BLaER1 treated with 17β-estradiol and CSF1 and Interleukin-3, amounts not matched to agents 10 nM and 100 nM (cell line): ENCODE measurements at regions not wholly inside any gene's neighbourhood (a gene's known extent, or its start where the extent isn't known, plus 50 kb on each side); places are given as distances from the start of the nearest gene placed in this dataset.
"Not testable (repeated sequence)": the region's sequence is repeated elsewhere in the genome, so short reads cannot be mapped to it uniquely, and the experiment has no call there.

Source experiments
- H3K27ac ChIP-seq, 11 experiments: shearing (Covaris generic); formaldehyde crosslinking; 2 replicates each; pipeline ENCODE4 v1.8.1; 2022
- H3K27me3 ChIP-seq, 11 experiments: shearing (Covaris generic); formaldehyde crosslinking; 2 replicates each; pipeline ENCODE4 v1.8.1; 2022
- H3K36me3 ChIP-seq, 11 experiments: shearing (Covaris generic); formaldehyde crosslinking; 2 replicates each; pipeline ENCODE4 v1.8.1; 2022
- H3K4me1 ChIP-seq, 10 experiments: shearing (Covaris generic); formaldehyde crosslinking; 2 replicates each; pipeline ENCODE4 v1.8.1; 2022
- H3K4me2 ChIP-seq, 11 experiments: shearing (Covaris generic); formaldehyde crosslinking; 2 replicates each; pipeline ENCODE4 v1.8.1; 2022
- H3K4me3 ChIP-seq, 10 experiments: shearing (Covaris generic); formaldehyde crosslinking; 2 replicates each; pipeline ENCODE4 v1.8.1; 2022
- H3K9ac ChIP-seq, 11 experiments: shearing (Covaris generic); formaldehyde crosslinking; 2 replicates each; pipeline ENCODE4 v1.8.1; 2022
- H3K9me3 ChIP-seq, 11 experiments: shearing (Covaris generic); formaldehyde crosslinking; replicated peaks in 1 of 11; 2 replicates each; pipeline ENCODE4 v1.8.1; 2022
- H4K20me1 ChIP-seq, 11 experiments: shearing (Covaris generic); formaldehyde crosslinking; 2 replicates each; pipeline ENCODE4 v1.8.1; 2022
- Cebpa-rat ChIP-seq, 11 experiments: shearing (Covaris generic); IDR thresholded peaks; 2 replicates each; pipeline ENCODE4 v1.8.1; 2022

- Histone ChIP-seq H3K4me2 (no peak overlapping the region), H3K4me3 (no peak overlapping the region), H3K27me3 (no peaks in the 10 kb centered on the region), H3K36me3 (no peaks in the 10 kb centered on the region), H4K20me1 (no peaks in the 10 kb centered on the region), H3K27ac (no peak overlapping the region), H3K9ac (no peak overlapping the region), H3K4me1 (no peaks in the 10 kb centered on the region), H3K9me3 (peaks cover 0 to 9% (median 4%) of the 10 kb centered on the region in 11 experiments; a peak in 8 of 22 replicates)
- no peak for TF ChIP-seq Cebpa-rat (IDR thresholded peaks at IDR 0.05)
Measured at GRCh38 chr1:220942278-220942677, 63.0 kb downstream of the HLX start.

- not testable (repeated sequence) for H3K36me3 ChIP-seq, H3K4me2 ChIP-seq, H4K20me1 ChIP-seq, H3K4me3 ChIP-seq, H3K9ac ChIP-seq, H3K27me3 ChIP-seq, H3K4me1 ChIP-seq, H3K9me3 ChIP-seq, H3K27ac ChIP-seq
Measured at GRCh38 chr1:220942914-220943313, 63.7 kb downstream of the HLX start.

GRCh38 chr1:220943319-220943996 is 64.2 kb downstream of the HLX start:
- H3K4me3 ChIP-seq: no peak overlapping the region
- H3K36me3 ChIP-seq: no peaks in the 10 kb centered on the region
- no peak for TF ChIP-seq Cebpa-rat (IDR thresholded peaks at IDR 0.05)
- H3K4me1 ChIP-seq: no peaks in the 10 kb centered on the region
- H4K20me1 ChIP-seq: no peaks in the 10 kb centered on the region
- H3K9ac ChIP-seq: no peak overlapping the region
- no peak overlapping the region for H3K27ac ChIP-seq
- H3K27me3 ChIP-seq: no peaks in the 10 kb centered on the region
- no peak overlapping the region for H3K4me2 ChIP-seq
- peaks cover 0 to 9% (median 4%) of the 10 kb centered on the region in 11 experiments; a peak in 8 of 22 replicates for H3K9me3 ChIP-seq

GRCh38 chr1:220950576-220950975 is 71.3 kb downstream of the HLX start:
- 0 out of 22 replicates have a peak, but pooled peaks cover 0 to 4% (median 0%) of the 10 kb centered on the region in 11 experiments for H3K36me3 ChIP-seq
- no peaks in the 10 kb centered on the region for H4K20me1 ChIP-seq
- H3K4me1 ChIP-seq: no peaks in the 10 kb centered on the region
- H3K9ac ChIP-seq: no peak overlapping the region
- H3K27ac ChIP-seq: no peak overlapping the region
- H3K4me2 ChIP-seq: no peak overlapping the region
- peaks cover 10 to 21% (median 11%) of the 10 kb centered on the region in 11 experiments for H3K9me3 ChIP-seq
- TF ChIP-seq Cebpa-rat (IDR thresholded peaks at IDR 0.05): no peak
- H3K4me3 ChIP-seq: no peak overlapping the region
- no peaks in the 10 kb centered on the region for H3K27me3 ChIP-seq

- 0 out of 22 replicates have a peak, but pooled peaks cover 0 to 4% (median 0%) of the 10 kb centered on the region in 11 experiments for H3K36me3 ChIP-seq
- H3K9ac ChIP-seq: no peak overlapping the region
- no peak overlapping the region for H3K4me2 ChIP-seq
- TF ChIP-seq Cebpa-rat (IDR thresholded peaks at IDR 0.05): no peak
- H4K20me1 ChIP-seq: no peaks in the 10 kb centered on the region
- H3K4me1 ChIP-seq: peaks cover 0 to 18% (median 0%) of the 10 kb centered on the region in 10 experiments; a peak in 7 of 20 replicates
- H3K27ac ChIP-seq: no peak overlapping the region
- H3K9me3 ChIP-seq: peaks cover 10 to 21% (median 11%) of the 10 kb centered on the region in 11 experiments
- no peaks in the 10 kb centered on the region for H3K27me3 ChIP-seq
- no peak overlapping the region for H3K4me3 ChIP-seq
Measured at GRCh38 chr1:220952961-220953643, 73.9 kb downstream of the HLX start.

- H3K4me3 ChIP-seq: no peak overlapping the region
- 0 out of 22 replicates have a peak, but pooled peaks cover 0 to 4% (median 0%) of the 10 kb centered on the region in 11 experiments for H3K36me3 ChIP-seq
- H3K9ac ChIP-seq: no peak overlapping the region
- no peaks in the 10 kb centered on the region for H3K27me3 ChIP-seq
- H3K27ac ChIP-seq: 0 out of 22 replicates have a peak overlapping the region, but pooled peaks of 1 of the 11 experiments have one; percentile 17
- no peaks in the 10 kb centered on the region for H4K20me1 ChIP-seq
- H3K9me3 ChIP-seq: peaks cover 10 to 15% (median 11%) of the 10 kb centered on the region in 11 experiments
- peaks cover 0 to 30% (median 0%) of the 10 kb centered on the region in 10 experiments; a peak in 7 of 20 replicates for H3K4me1 ChIP-seq
- no peak overlapping the region for H3K4me2 ChIP-seq
- no peak for TF ChIP-seq Cebpa-rat (IDR thresholded peaks at IDR 0.05)
Measured at GRCh38 chr1:220954321-220955075, 75.3 kb downstream of the HLX start.

- H3K4me1 ChIP-seq: peaks cover 0 to 36% (median 0%) of the 10 kb centered on the region in 10 experiments; a peak in 7 of 20 replicates
- H4K20me1 ChIP-seq: no peaks in the 10 kb centered on the region
- H3K27ac ChIP-seq: peak overlapping the region in 1 of 11 experiments; percentile 17; a peak in 1 of 22 replicates
- peaks cover 7 to 10% (median 8%) of the 10 kb centered on the region in 11 experiments for H3K9me3 ChIP-seq
- H3K4me3 ChIP-seq: no peak overlapping the region
- no peak overlapping the region for H3K4me2 ChIP-seq
- no peaks in the 10 kb centered on the region for H3K27me3 ChIP-seq
- no peak for TF ChIP-seq Cebpa-rat (IDR thresholded peaks at IDR 0.05)
- H3K9ac ChIP-seq: no peak overlapping the region
- 0 out of 22 replicates have a peak, but pooled peaks cover 0 to 4% (median 0%) of the 10 kb centered on the region in 11 experiments for H3K36me3 ChIP-seq
Measured at GRCh38 chr1:220955116-220955515, 75.9 kb downstream of the HLX start.

- no peaks in the 10 kb centered on the region for H4K20me1 ChIP-seq
- H3K9ac ChIP-seq: no peak overlapping the region; a peak in 1 of 22 replicates
- TF ChIP-seq Cebpa-rat (IDR thresholded peaks at IDR 0.05): no peak
- H3K4me1 ChIP-seq: peaks cover 0 to 51% (median under 1%) of the 10 kb centered on the region in 10 experiments; a peak in 9 of 20 replicates
- H3K4me2 ChIP-seq: peak overlapping the region in 4 of 11 experiments; percentile 20 to 64 (median 56); a peak in 8 of 22 replicates
- no peaks in the 10 kb centered on the region for H3K9me3 ChIP-seq
- no peak overlapping the region for H3K4me3 ChIP-seq
- H3K27ac ChIP-seq: peak overlapping the region in 2 of 11 experiments; percentile 54 to 64; a peak in 4 of 22 replicates
- H3K27me3 ChIP-seq: no peaks in the 10 kb centered on the region
- H3K36me3 ChIP-seq: no peaks in the 10 kb centered on the region
Measured at GRCh38 chr1:220956501-220957232, 77.4 kb downstream of the HLX start.
